Left renal pelvis (tissue), 4 donors: ENCODE measurements at regions not wholly inside any gene's neighbourhood (a gene's known extent, or its start where the extent isn't known, plus 50 kb on each side); places are given as distances from the start of the nearest gene placed in this dataset.
A peak's percentile ranks its signal among the peaks of the same experiment; 100 is the strongest.
"Not testable (repeated sequence)": the region's sequence is repeated elsewhere in the genome, so short reads cannot be mapped to it uniquely, and the experiment has no call there.

Source experiments
- DNase-seq, 4 donors: peaks; one replicate each; pipeline ENCODE4 v3.0.0-alpha.2; 2013; ENCODE audit warnings: low read depth in 4 of 4, low spot score in 3 of 4

DNA sequence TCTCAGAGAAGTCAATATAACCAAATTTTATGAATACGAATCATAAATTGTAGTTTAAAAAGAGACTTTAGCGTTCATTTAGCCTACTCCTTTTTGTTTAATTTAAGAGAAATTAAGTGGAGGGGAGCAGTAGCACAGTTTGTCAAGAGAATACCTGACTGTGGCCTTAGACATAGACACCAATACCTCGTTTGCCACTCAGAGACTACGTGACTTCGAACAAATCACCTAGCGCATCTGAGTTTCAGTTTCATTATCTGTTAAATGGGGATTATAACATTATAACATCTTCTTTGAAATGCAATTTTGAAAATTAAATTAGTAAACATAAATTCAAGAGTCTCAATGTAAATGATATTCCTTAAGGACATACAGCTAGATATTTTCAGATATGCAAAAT, 581.5 kb upstream of the VRK2 start:
- no peak for DNase-seq

- DNase-seq = no peak
These were observed 580.6 kb upstream of the VRK2 start for GRCh38 chr2:57465967-57466366.

GRCh38 chr2:57475391-57475790, 571.2 kb upstream of the VRK2 start:
- DNase-seq = no peak

DNA sequence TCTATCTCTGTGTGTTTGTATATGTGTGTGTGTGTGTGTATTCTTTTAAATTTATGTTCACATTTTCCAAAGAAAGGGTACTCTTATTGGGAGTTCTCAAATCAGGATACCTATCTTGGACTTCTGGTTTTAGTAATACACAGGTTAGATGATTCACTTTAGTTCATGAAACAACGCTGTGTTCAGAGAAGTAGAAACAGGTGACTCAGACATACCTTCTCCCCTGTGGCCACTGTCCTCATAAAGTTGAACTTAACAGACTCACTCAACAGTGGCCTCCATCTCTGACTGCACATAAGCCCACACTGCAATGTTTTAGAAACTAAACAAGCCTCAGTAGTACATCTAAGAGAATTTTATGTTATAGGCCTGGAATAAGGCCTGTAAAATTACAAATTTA, 566.6 kb upstream of the VRK2 start:
- DNase-seq = no peak

- DNase-seq = no peak
These were observed 558.5 kb upstream of the VRK2 start for GRCh38 chr2:57488061-57488460.

DNA sequence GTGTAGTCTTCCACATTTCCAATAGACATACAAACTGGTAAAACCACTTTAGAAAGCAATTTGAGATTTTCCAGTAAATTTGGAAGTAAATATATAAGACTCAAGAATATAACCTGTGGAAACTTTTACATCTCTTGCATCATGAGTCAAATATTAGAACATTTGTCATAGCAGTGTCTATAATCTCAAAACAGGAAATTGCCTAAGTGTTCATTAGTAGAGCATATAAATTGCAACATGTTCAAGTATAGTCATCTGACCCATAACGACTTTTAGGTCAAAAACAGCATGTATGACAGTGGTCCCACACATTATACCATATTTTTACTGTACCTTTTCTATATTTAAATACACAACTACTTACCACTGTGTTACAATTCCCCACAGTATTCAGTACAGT, 555.9 kb upstream of the VRK2 start:
- DNase-seq = no peak

DNA sequence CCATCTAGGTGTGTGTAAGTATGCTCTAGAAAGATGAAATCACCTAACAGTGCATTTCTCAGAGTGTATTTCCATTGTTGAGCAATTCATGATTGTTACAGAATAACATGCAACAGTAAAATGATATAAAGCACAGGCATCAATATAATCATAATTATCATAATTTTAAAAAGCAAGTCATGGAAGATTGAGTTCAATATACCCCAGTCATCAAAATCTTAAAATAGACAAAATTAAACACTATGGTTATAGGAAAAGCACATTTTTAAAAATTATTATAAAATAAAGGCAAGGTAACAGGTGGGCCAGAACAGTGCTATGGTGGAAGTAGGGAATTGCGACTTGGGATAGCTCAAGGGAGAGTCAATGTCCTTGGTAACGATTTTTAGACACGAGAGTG, 555.4 kb upstream of the VRK2 start:
- DNase-seq = no peak

DNA sequence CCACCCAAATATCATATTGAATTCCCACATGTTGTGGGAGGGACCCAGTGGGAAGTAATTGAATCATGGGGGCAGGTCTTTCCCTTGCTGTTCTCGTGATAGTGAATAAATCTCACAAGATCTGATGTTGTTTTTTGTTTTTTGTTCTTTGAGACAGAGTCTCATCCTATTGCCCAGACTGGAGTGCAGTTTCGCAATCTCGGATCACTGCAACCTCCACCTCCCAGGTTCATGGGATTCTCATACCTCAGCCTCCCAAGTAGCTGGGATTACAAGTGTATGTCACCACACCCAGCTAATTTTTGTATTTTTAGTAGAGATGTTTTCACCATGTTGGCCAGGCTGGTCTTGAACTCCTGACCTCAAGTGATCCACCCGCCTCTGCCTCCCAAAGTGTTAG, 552.6 kb upstream of the VRK2 start:
- not testable (repeated sequence) for DNase-seq

GRCh38 chr2:57497489-57498096, 549.0 kb upstream of the VRK2 start:
- peak in 2 of 4 donors; percentile 12 for DNase-seq

GRCh38 chr2:57504787-57505186, 541.8 kb upstream of the VRK2 start:
- no peak for DNase-seq

- DNase-seq = no peak
These were observed 537.4 kb upstream of the VRK2 start for GRCh38 chr2:57509189-57509588.

GRCh38 chr2:57510704-57511103, 535.9 kb upstream of the VRK2 start:
- no peak for DNase-seq

GRCh38 chr2:57515366-57515765, 531.2 kb upstream of the VRK2 start:
- DNase-seq = no peak

- DNase-seq = peak in 1 of 4 donors; percentile 31
These were observed 529.8 kb upstream of the VRK2 start for GRCh38 chr2:57516698-57517340.

- no peak for DNase-seq
These were observed 523.3 kb upstream of the VRK2 start for GRCh38 chr2:57523304-57523703.

DNA sequence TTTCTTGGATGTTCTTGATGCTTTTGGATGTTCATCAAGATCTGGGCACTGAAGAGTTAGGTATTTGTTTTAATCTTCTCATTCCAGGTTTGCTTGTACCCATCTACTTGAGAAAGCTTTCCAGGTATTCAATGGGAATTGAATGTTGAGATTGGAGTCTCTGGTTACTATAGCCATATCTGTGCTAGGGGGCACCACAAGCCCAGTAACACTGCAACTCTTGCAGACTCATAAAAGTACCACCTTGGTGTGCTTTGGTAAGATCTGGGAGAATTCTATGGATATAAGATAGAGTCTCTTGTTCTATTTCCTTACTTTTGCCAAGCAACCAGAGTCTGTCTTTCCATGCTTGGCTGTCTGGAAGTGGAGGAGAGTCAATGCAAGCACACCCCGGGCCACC, 518.9 kb upstream of the VRK2 start:
- no peak for DNase-seq

DNA sequence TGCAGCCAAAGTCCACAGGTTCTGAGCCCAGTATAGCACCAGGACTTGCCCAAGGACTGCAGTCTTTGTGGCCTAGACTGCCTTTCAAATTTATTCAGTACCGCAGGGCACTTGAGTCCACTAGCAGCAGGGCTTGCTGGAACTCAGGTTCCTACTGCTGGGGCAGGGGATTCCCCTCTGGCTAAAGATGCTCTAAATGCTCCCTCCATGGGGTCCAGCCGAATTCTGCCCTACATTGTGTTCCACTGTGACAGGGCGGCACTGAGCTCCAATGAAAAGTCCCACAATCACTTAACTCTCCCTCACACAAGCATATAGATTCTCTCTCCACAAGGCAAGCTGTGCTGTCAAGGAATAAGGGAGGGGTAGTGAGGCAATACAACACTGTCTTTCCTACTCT, 518.1 kb upstream of the VRK2 start:
- DNase-seq = no peak

DNA sequence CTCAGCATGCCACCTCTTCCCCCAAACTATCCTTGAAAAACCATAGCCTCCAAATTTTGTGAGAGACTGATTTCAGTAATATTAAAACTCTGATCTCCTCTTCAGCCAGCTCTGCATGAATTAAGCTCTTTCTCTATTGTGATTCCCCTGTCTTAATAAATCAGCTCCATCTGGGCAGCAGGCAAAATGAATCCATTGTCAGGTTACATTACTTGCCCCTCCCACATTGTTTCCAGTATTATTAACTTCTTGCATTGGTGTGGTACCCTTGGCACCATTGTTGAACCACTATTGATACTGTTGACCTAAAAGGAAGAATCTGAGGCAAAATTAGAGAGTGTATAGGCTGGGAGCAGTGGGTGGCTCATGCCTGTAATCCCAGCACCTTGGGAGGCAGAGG, 512.2 kb upstream of the VRK2 start:
- no peak for DNase-seq

GRCh38 chr2:57536535-57537231, 509.9 kb upstream of the VRK2 start:
- DNase-seq = no peak

DNA sequence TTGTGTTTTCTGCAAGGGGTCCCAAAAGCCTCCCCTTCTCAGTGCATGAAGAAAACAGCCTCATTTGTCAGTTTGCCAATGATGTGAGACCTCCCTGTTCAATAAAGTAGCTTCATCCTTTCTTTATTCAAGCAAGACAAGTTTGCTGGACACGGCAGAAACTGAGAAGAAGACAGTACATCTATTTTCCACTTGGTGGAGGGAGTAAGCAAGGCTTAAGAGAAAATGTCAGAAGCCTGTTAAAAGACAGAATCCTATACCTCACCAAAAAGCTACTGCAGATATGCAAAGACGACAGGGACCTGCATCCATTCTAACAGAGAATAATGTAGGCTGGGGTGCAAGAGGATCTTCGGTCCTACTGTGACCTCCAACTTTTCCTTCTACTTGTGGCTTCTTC, 506.8 kb upstream of the VRK2 start:
- DNase-seq = no peak

DNA sequence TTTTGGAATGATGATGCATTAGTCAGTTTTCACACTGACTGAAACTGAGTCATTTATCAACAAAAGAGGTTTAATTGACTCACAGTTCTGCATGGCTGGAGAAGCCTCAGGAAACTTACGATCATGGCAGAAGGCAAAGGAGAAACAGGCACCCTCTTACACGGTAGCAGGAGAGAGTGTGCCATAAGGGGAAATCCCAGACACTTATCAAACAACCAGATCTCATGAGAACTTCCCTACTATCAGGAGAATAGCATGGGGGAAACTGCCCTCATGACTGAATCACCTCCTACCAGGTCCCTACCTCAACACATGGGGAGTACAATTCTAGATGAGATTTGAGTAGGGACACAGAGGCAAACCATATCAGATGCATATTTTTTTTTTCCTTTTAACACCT, 504.5 kb upstream of the VRK2 start:
- no peak for DNase-seq

GRCh38 chr2:57543211-57543610, 503.4 kb upstream of the VRK2 start:
- no peak for DNase-seq
